ENCODE measurements at regions not wholly inside any gene's neighbourhood (a gene's known extent, or its start where the extent isn't known, plus 50 kb on each side); places are given as distances from the start of the nearest gene placed in this dataset.

GRCh38 chr15:31522028-31522427, 195.4 kb downstream of the KLF13 start:
- Histone ChIP-seq H3K36me3 (no peaks in the 10 kb centered on the region), H3K9me3 (no peaks in the 10 kb centered on the region), H3K4me1 (no peaks in the 10 kb centered on the region), H3K27ac (no peak overlapping the region), H3K27me3 (no peaks in the 10 kb centered on the region), H3K4me3 (no peak overlapping the region)
- intact Hi-C loops (cut with DNase I; ENCODE audit: low total_unique reads) (no loop called here), in situ Hi-C loops (cut with MboI; ENCODE audit: low pct_ligation_motif_present in 1 of 4, low pct_unique_long_range_greater_than_20kb in 1 of 4, low sequenced_read_pairs in 3 of 4) (no loop called here)
- DNase-seq, result no peak
- TF ChIP-seq CTCF (IDR thresholded peaks at IDR 0.05) (no peak), EP300 (IDR thresholded peaks at IDR 0.05; ENCODE audit: low read depth) (no peak), POLR2AphosphoS5 (IDR thresholded peaks at IDR 0.05) (no peak), POLR2A (IDR thresholded peaks at IDR 0.05) (no peak)
- WGBS, 2 donors (ENCODE audit: low coverage in 1 of 2), result 60 to 86% methylated on average over 1 to 4 of the region's 4 CpGs

- WGBS, 2 donors (ENCODE audit: low coverage in 1 of 2), result 90% methylated on average over 10 of the region's 10 CpGs; no CpG with 5 or more reads in 1 of the 2 donors
- Histone ChIP-seq H3K27ac (no peak overlapping the region), H3K4me1 (no peaks in the 10 kb centered on the region), H3K36me3 (no peaks in the 10 kb centered on the region), H3K4me3 (no peak overlapping the region), H3K9me3 (no peaks in the 10 kb centered on the region), H3K27me3 (no peaks in the 10 kb centered on the region)
- DNase-seq, result no peak
- in situ Hi-C loops (cut with MboI; ENCODE audit: low pct_ligation_motif_present in 1 of 4, low pct_unique_long_range_greater_than_20kb in 1 of 4, low sequenced_read_pairs in 3 of 4), result no loop called here
- intact Hi-C loops (cut with DNase I; ENCODE audit: low total_unique reads), result no loop called here
- TF ChIP-seq POLR2A (IDR thresholded peaks at IDR 0.05), result no peak
- no peak for TF ChIP-seq EP300 (IDR thresholded peaks at IDR 0.05; ENCODE audit: low read depth)
- TF ChIP-seq CTCF (IDR thresholded peaks at IDR 0.05), result no peak
- no peak for TF ChIP-seq POLR2AphosphoS5 (IDR thresholded peaks at IDR 0.05)
These were observed 196.5 kb downstream of the KLF13 start for GRCh38 chr15:31523027-31523654.

- intact Hi-C loops (cut with DNase I; ENCODE audit: low total_unique reads), result no loop called here
- TF ChIP-seq POLR2AphosphoS5 (IDR thresholded peaks at IDR 0.05) (no peak), POLR2A (IDR thresholded peaks at IDR 0.05) (no peak), EP300 (IDR thresholded peaks at IDR 0.05; ENCODE audit: low read depth) (no peak), CTCF (IDR thresholded peaks at IDR 0.05) (no peak)
- in situ Hi-C loops (cut with MboI; ENCODE audit: low pct_ligation_motif_present in 1 of 4, low pct_unique_long_range_greater_than_20kb in 1 of 4, low sequenced_read_pairs in 3 of 4), result no loop called here
- no peak overlapping the region for H3K27ac ChIP-seq
- H3K9me3 ChIP-seq, result no peaks in the 10 kb centered on the region
- H3K4me3 ChIP-seq, result no peak overlapping the region
- no peak for DNase-seq
- no peaks in the 10 kb centered on the region for H3K27me3 ChIP-seq
- WGBS, 2 donors (ENCODE audit: low coverage in 1 of 2), result 82% methylated on average over 5 of the region's 5 CpGs; no CpG with 5 or more reads in 1 of the 2 donors
- H3K36me3 ChIP-seq, result no peaks in the 10 kb centered on the region
- H3K4me1 ChIP-seq, result no peaks in the 10 kb centered on the region
These were observed 197.0 kb downstream of the KLF13 start for GRCh38 chr15:31523655-31524049.

GRCh38 chr15:31525185-31525695, 198.6 kb downstream of the KLF13 start:
- TF ChIP-seq EP300 (IDR thresholded peaks at IDR 0.05; ENCODE audit: low read depth) (no peak), POLR2AphosphoS5 (IDR thresholded peaks at IDR 0.05) (no peak), POLR2A (IDR thresholded peaks at IDR 0.05) (no peak), CTCF (IDR thresholded peaks at IDR 0.05) (no peak)
- in situ Hi-C loops (cut with MboI; ENCODE audit: low pct_ligation_motif_present in 1 of 4, low pct_unique_long_range_greater_than_20kb in 1 of 4, low sequenced_read_pairs in 3 of 4), result no loop called here

More at GRCh38 chr15:31525185-31525695, 198.6 kb downstream of the KLF13 start:
- WGBS, 2 donors (ENCODE audit: low coverage in 1 of 2), result 87 to 92% methylated on average over 4 to 8 of the region's 8 CpGs
- intact Hi-C loops (cut with DNase I; ENCODE audit: low total_unique reads), result no loop called here
- no peak overlapping the region for H3K27ac ChIP-seq
- no peaks in the 10 kb centered on the region for H3K27me3 ChIP-seq
- no peak for DNase-seq
- no peak overlapping the region for H3K4me3 ChIP-seq
- no peaks in the 10 kb centered on the region for H3K4me1 ChIP-seq
- no peaks in the 10 kb centered on the region for H3K36me3 ChIP-seq
- H3K9me3 ChIP-seq, result no peaks in the 10 kb centered on the region

Data from transverse colon (tissue), 4 donors.